ENCODE measurements at regions not wholly inside any gene's neighbourhood (a gene's known extent, or its start where the extent isn't known, plus 50 kb on each side); places are given as distances from the start of the nearest gene placed in this dataset.

GRCh38 chr2:224281374-224281773, 120.5 kb downstream of the FAM124B start:
- H3K9me3 ChIP-seq (ENCODE audit: low read depth) = no peaks in the 10 kb centered on the region
- no peaks in the 10 kb centered on the region for H3K79me2 ChIP-seq
- H3K27ac ChIP-seq = no peak overlapping the region
- 96% methylated on average over 2 of the region's 2 CpGs for WGBS (ENCODE audit: low lambda C conversion rate, missing lambda C conversion rate)
- H3K4me3 ChIP-seq = no peak overlapping the region
- no peaks in the 10 kb centered on the region for H3K36me3 ChIP-seq (replicated peaks; ENCODE audit: insufficient read depth, low read depth)
- TF ChIP-seq EZH2 (IDR thresholded peaks at IDR 0.05; ENCODE audit: borderline replicate concordance) (no peak), EZH2phosphoT487 (IDR thresholded peaks at IDR 0.05; ENCODE audit: low read depth, severe bottlenecking, unreplicated experiment) (no peak), CTCF (IDR thresholded peaks at IDR 0.05; ENCODE audit: poor library complexity) (no peak)
- H4K20me1 ChIP-seq (ENCODE audit: insufficient read depth, poor library complexity, severe bottlenecking) = no peaks in the 10 kb centered on the region
- H3K4me1 ChIP-seq (ENCODE audit: insufficient read depth) = no peaks in the 10 kb centered on the region
- no peak for DNase-seq (ENCODE audit: low spot score)
- H2AFZ ChIP-seq = no peak overlapping the region
- no peak overlapping the region for H3K4me2 ChIP-seq
- no peaks in the 10 kb centered on the region for H3K9me2 ChIP-seq (replicated peaks; ENCODE audit: insufficient read depth)
- peaks cover 3% of the 10 kb centered on the region for H3K27me3 ChIP-seq

- H2AFZ ChIP-seq = no peak overlapping the region
Observed at GRCh38 chr2:224278531-224278930, 123.4 kb downstream of the FAM124B start.

GRCh38 chr2:224276251-224276650, 125.7 kb downstream of the FAM124B start:
- Histone ChIP-seq H3K36me3 (replicated peaks; ENCODE audit: insufficient read depth, low read depth) (no peaks in the 10 kb centered on the region), H3K4me3 (no peak overlapping the region), H3K27ac (no peak overlapping the region), H3K4me2 (no peak overlapping the region), H3K79me2 (no peaks in the 10 kb centered on the region), H3K9me2 (replicated peaks; ENCODE audit: insufficient read depth) (no peaks in the 10 kb centered on the region), H3K9me3 (ENCODE audit: low read depth) (no peaks in the 10 kb centered on the region), H3K4me1 (ENCODE audit: insufficient read depth) (peaks cover 14% of the 10 kb centered on the region), H3K27me3 (no peaks in the 10 kb centered on the region), H4K20me1 (ENCODE audit: insufficient read depth, poor library complexity, severe bottlenecking) (no peaks in the 10 kb centered on the region), H2AFZ (no peak overlapping the region)
- DNase-seq (ENCODE audit: low spot score) = no peak
- no peak for TF ChIP-seq EZH2 (IDR thresholded peaks at IDR 0.05; ENCODE audit: borderline replicate concordance)
- TF ChIP-seq EZH2phosphoT487 (IDR thresholded peaks at IDR 0.05; ENCODE audit: low read depth, severe bottlenecking, unreplicated experiment) = no peak
- TF ChIP-seq CTCF (IDR thresholded peaks at IDR 0.05; ENCODE audit: poor library complexity) = no peak

More at GRCh38 chr2:224278531-224278930, 123.4 kb downstream of the FAM124B start:
- Histone ChIP-seq H3K27me3 (no peaks in the 10 kb centered on the region), H3K9me3 (ENCODE audit: low read depth) (no peaks in the 10 kb centered on the region), H3K27ac (no peak overlapping the region), H3K4me3 (no peak overlapping the region), H3K4me2 (no peak overlapping the region), H4K20me1 (ENCODE audit: insufficient read depth, poor library complexity, severe bottlenecking) (no peaks in the 10 kb centered on the region), H3K36me3 (replicated peaks; ENCODE audit: insufficient read depth, low read depth) (no peaks in the 10 kb centered on the region), H3K4me1 (ENCODE audit: insufficient read depth) (no peaks in the 10 kb centered on the region), H3K9me2 (replicated peaks; ENCODE audit: insufficient read depth) (no peaks in the 10 kb centered on the region), H3K79me2 (no peaks in the 10 kb centered on the region)
- WGBS (ENCODE audit: low lambda C conversion rate, missing lambda C conversion rate) = 86% methylated on average over 3 of the region's 3 CpGs
- no peak for TF ChIP-seq CTCF (IDR thresholded peaks at IDR 0.05; ENCODE audit: poor library complexity)
- no peak for TF ChIP-seq EZH2 (IDR thresholded peaks at IDR 0.05; ENCODE audit: borderline replicate concordance)
- no peak for TF ChIP-seq EZH2phosphoT487 (IDR thresholded peaks at IDR 0.05; ENCODE audit: low read depth, severe bottlenecking, unreplicated experiment)
- DNase-seq (ENCODE audit: low spot score) = no peak

Data from hepatocyte (in vitro differentiated cells).